ENCODE measurements at regions not wholly inside any gene's neighbourhood (a gene's known extent, or its start where the extent isn't known, plus 50 kb on each side); places are given as distances from the start of the nearest gene placed in this dataset.

GRCh38 chr18:64331419-64331818, 182.5 kb upstream of the LINC00305 start:
- no peaks in the 10 kb centered on the region for H3K9me3 ChIP-seq

DNA sequence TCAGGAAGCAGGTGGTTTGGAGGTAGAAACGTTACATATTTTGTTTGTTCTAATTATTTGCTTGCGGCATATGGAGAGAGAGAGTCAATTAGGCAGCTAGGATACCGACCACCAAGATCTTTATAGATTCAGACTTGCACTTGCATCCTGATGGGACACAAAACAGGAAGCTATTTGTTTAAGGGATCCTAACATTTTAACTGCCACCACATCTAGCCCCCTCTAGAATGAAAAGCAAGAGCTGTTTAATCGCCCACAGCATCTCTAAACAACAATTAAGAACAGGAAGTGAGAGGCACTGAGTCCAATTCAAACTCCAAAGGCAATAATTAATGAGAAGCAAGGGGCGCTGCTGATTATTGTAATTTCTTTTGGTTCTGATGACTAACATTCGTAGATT, 182.0 kb upstream of the LINC00305 start:
- no peak overlapping the region for H3K27ac ChIP-seq
- no peaks in the 10 kb centered on the region for H3K36me3 ChIP-seq
- no peaks in the 10 kb centered on the region for H3K27me3 ChIP-seq
- H3K4me1 ChIP-seq: no peaks in the 10 kb centered on the region
- no peak overlapping the region for H3K4me3 ChIP-seq
- no peaks in the 10 kb centered on the region for H3K9me3 ChIP-seq
- no peak for TF ChIP-seq CTCF (IDR thresholded peaks at IDR 0.05)
- no peak for DNase-seq (ENCODE audit: low spot score)

More at GRCh38 chr18:64331419-64331818, 182.5 kb upstream of the LINC00305 start:
- no peaks in the 10 kb centered on the region for H3K27me3 ChIP-seq
- H3K4me3 ChIP-seq: no peak overlapping the region
- TF ChIP-seq CTCF (IDR thresholded peaks at IDR 0.05): no peak
- H3K36me3 ChIP-seq: no peaks in the 10 kb centered on the region
- no peak overlapping the region for H3K27ac ChIP-seq
- H3K4me1 ChIP-seq: no peaks in the 10 kb centered on the region
- no peak for DNase-seq (ENCODE audit: low spot score)

DNA sequence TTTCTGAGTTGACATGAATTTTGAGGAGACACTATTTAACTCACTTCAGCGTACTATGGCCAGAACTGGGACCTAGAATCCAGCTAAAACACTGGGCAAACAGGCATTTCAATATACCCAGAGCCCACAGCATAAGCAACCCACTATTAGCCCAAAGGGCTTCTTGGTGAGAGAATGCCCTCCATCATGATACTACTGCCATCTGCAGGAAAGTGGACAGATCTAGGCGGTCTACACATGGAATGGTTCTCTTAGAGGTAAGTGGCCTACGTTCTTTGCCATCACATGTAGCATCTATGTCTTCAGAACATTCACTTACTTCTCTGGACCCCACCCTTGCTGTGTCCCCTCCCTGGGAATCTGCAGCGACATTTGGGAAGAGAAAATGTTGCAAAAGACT, 181.3 kb upstream of the LINC00305 start:
- Histone ChIP-seq H3K36me3 (no peaks in the 10 kb centered on the region), H3K27me3 (no peaks in the 10 kb centered on the region), H3K4me1 (no peaks in the 10 kb centered on the region), H3K27ac (no peak overlapping the region), H3K9me3 (no peaks in the 10 kb centered on the region), H3K4me3 (no peak overlapping the region)
- no peak for TF ChIP-seq CTCF (IDR thresholded peaks at IDR 0.05)
- DNase-seq (ENCODE audit: low spot score): no peak

DNA sequence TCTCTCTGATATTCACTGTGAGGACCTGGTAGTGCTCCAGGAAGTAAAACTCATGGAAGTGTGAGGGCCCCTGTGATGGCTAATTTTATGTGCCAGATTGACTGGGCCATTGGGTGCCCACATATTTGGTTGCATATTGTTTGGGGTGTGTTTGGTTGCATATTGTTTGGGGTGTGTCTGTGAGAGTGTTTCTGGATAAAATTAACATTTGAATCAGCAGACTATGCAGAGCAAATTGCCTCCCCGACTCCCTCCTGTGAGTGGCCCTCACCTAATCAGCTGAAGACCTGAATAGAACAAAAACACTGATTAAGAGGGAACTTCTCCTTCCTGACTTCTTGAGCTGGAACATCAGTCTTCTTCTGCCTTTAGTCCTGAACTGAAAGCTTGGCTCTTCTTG, 173.3 kb upstream of the LINC00305 start:
- Histone ChIP-seq H3K4me1 (no peaks in the 10 kb centered on the region), H3K9me3 (peaks cover 0 to 5% of the 10 kb centered on the region in 2 donors), H3K27ac (no peak overlapping the region), H3K4me3 (no peak overlapping the region), H3K36me3 (no peaks in the 10 kb centered on the region), H3K27me3 (no peaks in the 10 kb centered on the region)
- TF ChIP-seq CTCF (IDR thresholded peaks at IDR 0.05): no peak
- DNase-seq (ENCODE audit: low spot score): no peak

GRCh38 chr18:64318547-64318946, 169.7 kb upstream of the LINC00305 start:
- TF ChIP-seq CTCF (IDR thresholded peaks at IDR 0.05): no peak
- H3K36me3 ChIP-seq: no peaks in the 10 kb centered on the region
- H3K27me3 ChIP-seq: no peaks in the 10 kb centered on the region
- H3K4me1 ChIP-seq: no peaks in the 10 kb centered on the region
- no peak overlapping the region for H3K27ac ChIP-seq
- peaks cover 0 to 14% of the 10 kb centered on the region in 2 donors for H3K9me3 ChIP-seq
- no peak overlapping the region for H3K4me3 ChIP-seq
- DNase-seq (ENCODE audit: low spot score): no peak

GRCh38 chr18:64311859-64312258, 163.0 kb upstream of the LINC00305 start:
- H3K4me3 ChIP-seq: no peak overlapping the region
- peaks cover 0 to 5% of the 10 kb centered on the region in 2 donors for H3K9me3 ChIP-seq
- H3K27ac ChIP-seq: no peak overlapping the region
- no peaks in the 10 kb centered on the region for H3K4me1 ChIP-seq
- H3K27me3 ChIP-seq: no peaks in the 10 kb centered on the region
- DNase-seq (ENCODE audit: low spot score): no peak
- no peak for TF ChIP-seq CTCF (IDR thresholded peaks at IDR 0.05)
- no peaks in the 10 kb centered on the region for H3K36me3 ChIP-seq

Measured in right atrium auricular region (tissue), 2 donors.